ENCODE measurements at regions not wholly inside any gene's neighbourhood (a gene's known extent, or its start where the extent isn't known, plus 50 kb on each side); places are given as distances from the start of the nearest gene placed in this dataset.

DNA sequence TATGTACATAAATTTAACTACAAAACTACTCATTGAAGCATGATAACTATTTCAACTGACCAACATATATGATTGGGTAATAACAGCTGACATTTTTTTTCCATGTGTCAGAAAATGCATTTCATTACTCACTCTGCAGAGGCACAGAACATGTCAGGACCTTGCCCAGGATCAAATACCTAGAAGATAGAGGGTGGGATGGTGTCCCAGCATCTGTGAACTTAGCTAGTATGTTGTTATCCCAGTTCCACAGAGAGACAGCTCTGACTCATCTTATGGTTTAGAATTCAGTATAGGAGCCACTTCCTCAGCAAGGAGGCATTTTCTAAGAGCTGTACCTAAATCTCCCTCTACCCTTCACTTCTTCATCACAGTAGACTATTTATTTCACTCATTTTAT, 1198.6 kb upstream of the ACO1 start:
- POLR2A ChIA-PET = no interaction called here
- Histone ChIP-seq H3K4me1 (ENCODE audit: control insufficient read depth, insufficient read depth, low read length) (no peaks in the 10 kb centered on the region), H3K27ac (ENCODE audit: low read length) (no peak overlapping the region), H3K9me3 (ENCODE audit: control insufficient read depth, insufficient read depth, low read depth, low read length) (no peaks in the 10 kb centered on the region), H3K36me3 (ENCODE audit: control insufficient read depth, insufficient read depth, low read length) (no peaks in the 10 kb centered on the region), H3K27me3 (ENCODE audit: control insufficient read depth, insufficient read depth, low read length) (no peaks in the 10 kb centered on the region), H3K4me3 (ENCODE audit: low read depth in 2 of 2, low read length in 2 of 2) (no peak overlapping the region)
- ATAC-seq (no peak), DNase-seq (ENCODE audit: low read depth, low spot score) (no peak)
- no peak for TF ChIP-seq TCF7L2 (IDR thresholded peaks at IDR 0.05; ENCODE audit: low read depth, low read length)
- TF ChIP-seq SIN3A (IDR thresholded peaks at IDR 0.05; ENCODE audit: borderline replicate concordance, insufficient read depth, low read depth, low read length) = no peak
- no peak for TF ChIP-seq POLR2AphosphoS5 (IDR thresholded peaks at IDR 0.05; ENCODE audit: low read depth, low read length)
- TF ChIP-seq, protein P1, sequence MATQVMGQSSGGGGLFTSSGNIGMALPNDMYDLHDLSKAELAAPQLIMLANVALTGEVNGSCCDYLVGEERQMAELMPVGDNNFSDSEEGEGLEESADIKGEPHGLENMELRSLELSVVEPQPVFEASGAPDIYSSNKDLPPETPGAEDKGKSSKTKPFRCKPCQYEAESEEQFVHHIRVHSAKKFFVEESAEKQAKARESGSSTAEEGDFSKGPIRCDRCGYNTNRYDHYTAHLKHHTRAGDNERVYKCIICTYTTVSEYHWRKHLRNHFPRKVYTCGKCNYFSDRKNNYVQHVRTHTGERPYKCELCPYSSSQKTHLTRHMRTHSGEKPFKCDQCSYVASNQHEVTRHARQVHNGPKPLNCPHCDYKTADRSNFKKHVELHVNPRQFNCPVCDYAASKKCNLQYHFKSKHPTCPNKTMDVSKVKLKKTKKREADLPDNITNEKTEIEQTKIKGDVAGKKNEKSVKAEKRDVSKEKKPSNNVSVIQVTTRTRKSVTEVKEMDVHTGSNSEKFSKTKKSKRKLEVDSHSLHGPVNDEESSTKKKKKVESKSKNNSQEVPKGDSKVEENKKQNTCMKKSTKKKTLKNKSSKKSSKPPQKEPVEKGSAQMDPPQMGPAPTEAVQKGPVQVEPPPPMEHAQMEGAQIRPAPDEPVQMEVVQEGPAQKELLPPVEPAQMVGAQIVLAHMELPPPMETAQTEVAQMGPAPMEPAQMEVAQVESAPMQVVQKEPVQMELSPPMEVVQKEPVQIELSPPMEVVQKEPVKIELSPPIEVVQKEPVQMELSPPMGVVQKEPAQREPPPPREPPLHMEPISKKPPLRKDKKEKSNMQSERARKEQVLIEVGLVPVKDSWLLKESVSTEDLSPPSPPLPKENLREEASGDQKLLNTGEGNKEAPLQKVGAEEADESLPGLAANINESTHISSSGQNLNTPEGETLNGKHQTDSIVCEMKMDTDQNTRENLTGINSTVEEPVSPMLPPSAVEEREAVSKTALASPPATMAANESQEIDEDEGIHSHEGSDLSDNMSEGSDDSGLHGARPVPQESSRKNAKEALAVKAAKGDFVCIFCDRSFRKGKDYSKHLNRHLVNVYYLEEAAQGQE (IDR thresholded peaks at IDR 0.05; ENCODE audit: insufficient read depth in 1 of 2, low read depth in 2 of 2, low read length in 1 of 2) = no peak
- TF ChIP-seq, protein P2, sequence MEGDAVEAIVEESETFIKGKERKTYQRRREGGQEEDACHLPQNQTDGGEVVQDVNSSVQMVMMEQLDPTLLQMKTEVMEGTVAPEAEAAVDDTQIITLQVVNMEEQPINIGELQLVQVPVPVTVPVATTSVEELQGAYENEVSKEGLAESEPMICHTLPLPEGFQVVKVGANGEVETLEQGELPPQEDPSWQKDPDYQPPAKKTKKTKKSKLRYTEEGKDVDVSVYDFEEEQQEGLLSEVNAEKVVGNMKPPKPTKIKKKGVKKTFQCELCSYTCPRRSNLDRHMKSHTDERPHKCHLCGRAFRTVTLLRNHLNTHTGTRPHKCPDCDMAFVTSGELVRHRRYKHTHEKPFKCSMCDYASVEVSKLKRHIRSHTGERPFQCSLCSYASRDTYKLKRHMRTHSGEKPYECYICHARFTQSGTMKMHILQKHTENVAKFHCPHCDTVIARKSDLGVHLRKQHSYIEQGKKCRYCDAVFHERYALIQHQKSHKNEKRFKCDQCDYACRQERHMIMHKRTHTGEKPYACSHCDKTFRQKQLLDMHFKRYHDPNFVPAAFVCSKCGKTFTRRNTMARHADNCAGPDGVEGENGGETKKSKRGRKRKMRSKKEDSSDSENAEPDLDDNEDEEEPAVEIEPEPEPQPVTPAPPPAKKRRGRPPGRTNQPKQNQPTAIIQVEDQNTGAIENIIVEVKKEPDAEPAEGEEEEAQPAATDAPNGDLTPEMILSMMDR (IDR thresholded peaks at IDR 0.05) = no peak
- in situ Hi-C loops (cut with HindIII; ENCODE audit: low pct_unique_long_range_greater_than_20kb, low sequenced_read_pairs) = no loop called here
- CTCF ChIA-PET = no interaction called here
- no TSS peak for BruUV-seq (replicated peaks)
- intact Hi-C loops (cut with micrococcal nuclease; ENCODE audit: unreplicated experiment) = no loop called here

DNA sequence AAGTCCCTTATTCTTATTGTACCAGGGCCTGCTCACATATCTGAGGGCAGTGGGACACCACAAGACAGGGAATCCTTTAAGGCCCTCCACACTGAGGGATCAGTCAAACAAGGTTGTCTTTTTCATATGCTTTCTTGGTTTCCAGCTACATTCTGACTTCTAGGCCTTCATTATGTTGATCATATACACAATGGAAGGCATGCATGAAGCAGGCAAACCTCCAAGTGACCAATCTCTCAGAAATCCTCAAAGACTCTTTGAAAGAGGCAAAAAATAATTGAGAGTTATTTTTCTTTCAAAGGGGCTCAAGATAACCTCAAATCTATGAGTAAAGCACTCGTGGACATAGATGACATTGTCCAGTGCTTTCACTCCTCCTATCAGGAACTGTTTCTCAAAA, 1195.9 kb upstream of the ACO1 start:
- Histone ChIP-seq H3K4me3 (ENCODE audit: low read depth in 2 of 2, low read length in 2 of 2) (no peak overlapping the region), H3K9me3 (ENCODE audit: control insufficient read depth, insufficient read depth, low read depth, low read length) (no peaks in the 10 kb centered on the region), H3K27ac (ENCODE audit: low read length) (no peak overlapping the region), H3K27me3 (ENCODE audit: control insufficient read depth, insufficient read depth, low read length) (no peaks in the 10 kb centered on the region), H3K36me3 (ENCODE audit: control insufficient read depth, insufficient read depth, low read length) (no peaks in the 10 kb centered on the region), H3K4me1 (ENCODE audit: control insufficient read depth, insufficient read depth, low read length) (no peaks in the 10 kb centered on the region)
- CTCF ChIA-PET = no interaction called here
- intact Hi-C loops (cut with micrococcal nuclease; ENCODE audit: unreplicated experiment) (no loop called here), in situ Hi-C loops (cut with HindIII; ENCODE audit: low pct_unique_long_range_greater_than_20kb, low sequenced_read_pairs) (no loop called here)
- POLR2A ChIA-PET = no interaction called here
- DNase-seq (ENCODE audit: low read depth, low spot score) (no peak), ATAC-seq (no peak)
- BruUV-seq (replicated peaks) = no TSS peak
- TF ChIP-seq TCF7L2 (IDR thresholded peaks at IDR 0.05; ENCODE audit: low read depth, low read length) (no peak), POLR2AphosphoS5 (IDR thresholded peaks at IDR 0.05; ENCODE audit: low read depth, low read length) (no peak)
- TF ChIP-seq, protein P1 (IDR thresholded peaks at IDR 0.05; ENCODE audit: insufficient read depth in 1 of 2, low read depth in 2 of 2, low read length in 1 of 2) = no peak
- TF ChIP-seq, protein P2 (IDR thresholded peaks at IDR 0.05) = no peak
